OCI-LY1 (cell line): ENCODE measurements at regions not wholly inside any gene's neighbourhood (a gene's known extent, or its start where the extent isn't known, plus 50 kb on each side); places are given as distances from the start of the nearest gene placed in this dataset.

ENCODE experiments used
- CTCF ChIP-seq: fragments of 200-600 bp; sonication (generic), shearing (Covaris generic); IDR thresholded peaks from 2 replicates; pipeline ENCODE4 v1.5.1; 2017; ENCODE audit warnings: mild to moderate bottlenecking, antibody characterized with exemption, low read length, moderate library complexity, mixed read lengths
- EZH2 ChIP-seq: fragments of 200-600 bp; sonication (generic), shearing (Covaris generic); IDR thresholded peaks from 2 replicates; pipeline ENCODE4 v1.8.0; 2017; ENCODE audit warnings: borderline replicate concordance, mixed run types, mild to moderate bottlenecking, antibody characterized with exemption, low read length, moderate library complexity, mixed read lengths

GRCh38 chr13:56356690-56357089, 784.0 kb upstream of the PRR20A start:
- TF ChIP-seq CTCF (no peak), EZH2 (no peak)
